Left lung (tissue), 4 donors: ENCODE measurements at regions not wholly inside any gene's neighbourhood (a gene's known extent, or its start where the extent isn't known, plus 50 kb on each side); places are given as distances from the start of the nearest gene placed in this dataset.
A peak's percentile ranks its signal among the peaks of the same experiment; 100 is the strongest.

Source experiments
- ATAC-seq: fragments of 200-7000 bp; cut with Tn5 transposase; one replicate; pipeline ENCODE4 v1.9.1; 2020; ENCODE audit warnings: moderate library complexity
- DNase-seq, 4 donors: peaks; one replicate each; pipeline ENCODE4 v3.0.0-alpha.2; 2013 to 2020
- H3K27ac ChIP-seq, 2 donors: fragments of 200-600 bp; sonication (generic) in 1 of 2; one replicate each; pipeline versions ENCODE4 v1.5.0 to v1.8.0; 2020 to 2021
- H3K27me3 ChIP-seq, 2 donors: fragments of 200-600 bp; sonication (generic) in 1 of 2; one replicate each; pipeline versions ENCODE4 v1.5.0 to v1.8.0; 2020 to 2021
- H3K36me3 ChIP-seq, 2 donors: fragments of 200-600 bp; sonication (generic) in 1 of 2; one replicate each; pipeline versions ENCODE4 v1.5.0 to v1.8.0; 2020 to 2021
- H3K4me1 ChIP-seq, 2 donors: fragments of 200-600 bp; one replicate each; pipeline ENCODE4 v1.8.0; 2021
- H3K4me3 ChIP-seq, 2 donors: fragments of 200-600 bp; sonication (generic) in 1 of 2; one replicate each; pipeline versions ENCODE4 v1.5.0 to v1.8.0; 2020 to 2021; ENCODE audit warnings: mild to moderate bottlenecking in 1 of 2
- H3K9me3 ChIP-seq, 2 donors: fragments of 200-600 bp; sonication (generic) in 1 of 2; one replicate each; pipeline versions ENCODE4 v1.5.0 to v1.8.0; 2020 to 2021
- intact Hi-C, 2 donors: fragments of 100-400 bp; cut with DNase I; formaldehyde crosslinking; loops; one replicate each; pipeline versions ENCODE4 v1.11.2 to v1.14.2; 2022
- TF ChIP-seq, protein P1 (sequence below), 2 donors: fragments of 200-600 bp; sonication (generic) in 1 of 2; IDR thresholded peaks; one replicate each; pipeline versions ENCODE4 v1.5.0 to v1.8.0; 2021; ENCODE audit warnings: antibody characterized with exemption in 2 of 2
- donor health status: DM: no; HTN: yes; CAD: no.
- donor health status: DM: no; HTN: no; CAD: no.

DNA sequence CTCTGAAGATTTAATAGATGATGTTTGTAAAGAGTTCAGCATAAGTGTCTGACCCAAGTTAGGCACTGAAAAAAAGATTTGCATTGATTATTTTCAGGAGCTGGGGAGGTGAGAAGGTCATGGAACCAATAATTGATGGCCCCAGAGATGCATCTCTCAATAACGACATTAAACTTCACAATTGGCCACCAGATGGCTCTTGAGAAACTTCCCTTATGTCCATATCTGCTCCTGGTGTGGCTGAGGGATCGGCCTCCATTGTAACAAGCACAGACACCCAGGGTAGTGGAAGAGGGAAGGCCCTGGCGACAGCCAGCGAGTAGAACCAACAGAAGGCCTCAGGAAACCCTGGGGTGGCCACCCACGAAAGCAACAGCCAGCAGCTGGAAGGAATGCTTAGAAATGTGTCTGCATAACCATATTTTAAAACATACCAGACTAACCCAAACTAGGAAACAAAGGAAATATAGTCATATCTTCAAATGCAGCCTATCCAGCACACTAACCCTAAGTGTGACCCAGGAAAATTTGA is 536.7 kb downstream of the SOX2 start:
- intact Hi-C loops: no loop called here
- ATAC-seq (no peak), DNase-seq (no peak)
- H3K9me3 ChIP-seq: no peaks in the 10 kb centered on the region
- H3K27me3 ChIP-seq: no peaks in the 10 kb centered on the region
- TF ChIP-seq, protein P1, sequence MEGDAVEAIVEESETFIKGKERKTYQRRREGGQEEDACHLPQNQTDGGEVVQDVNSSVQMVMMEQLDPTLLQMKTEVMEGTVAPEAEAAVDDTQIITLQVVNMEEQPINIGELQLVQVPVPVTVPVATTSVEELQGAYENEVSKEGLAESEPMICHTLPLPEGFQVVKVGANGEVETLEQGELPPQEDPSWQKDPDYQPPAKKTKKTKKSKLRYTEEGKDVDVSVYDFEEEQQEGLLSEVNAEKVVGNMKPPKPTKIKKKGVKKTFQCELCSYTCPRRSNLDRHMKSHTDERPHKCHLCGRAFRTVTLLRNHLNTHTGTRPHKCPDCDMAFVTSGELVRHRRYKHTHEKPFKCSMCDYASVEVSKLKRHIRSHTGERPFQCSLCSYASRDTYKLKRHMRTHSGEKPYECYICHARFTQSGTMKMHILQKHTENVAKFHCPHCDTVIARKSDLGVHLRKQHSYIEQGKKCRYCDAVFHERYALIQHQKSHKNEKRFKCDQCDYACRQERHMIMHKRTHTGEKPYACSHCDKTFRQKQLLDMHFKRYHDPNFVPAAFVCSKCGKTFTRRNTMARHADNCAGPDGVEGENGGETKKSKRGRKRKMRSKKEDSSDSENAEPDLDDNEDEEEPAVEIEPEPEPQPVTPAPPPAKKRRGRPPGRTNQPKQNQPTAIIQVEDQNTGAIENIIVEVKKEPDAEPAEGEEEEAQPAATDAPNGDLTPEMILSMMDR (IDR thresholded peaks at IDR 0.05): no peak
- no peak overlapping the region for H3K4me3 ChIP-seq
- H3K36me3 ChIP-seq: no peaks in the 10 kb centered on the region
- no peak overlapping the region for H3K27ac ChIP-seq
- no peaks in the 10 kb centered on the region for H3K4me1 ChIP-seq

GRCh38 chr3:182252802-182253201 is 540.5 kb upstream of the ATP11B start:
- Histone ChIP-seq H3K27ac (no peak overlapping the region), H3K9me3 (no peaks in the 10 kb centered on the region), H3K36me3 (no peaks in the 10 kb centered on the region), H3K4me3 (no peak overlapping the region), H3K27me3 (peaks cover 3 to 11% of the 10 kb centered on the region in 2 donors), H3K4me1 (no peaks in the 10 kb centered on the region)
- ATAC-seq (no peak), DNase-seq (no peak)
- intact Hi-C loops: no loop called here
- TF ChIP-seq, protein P1 (IDR thresholded peaks at IDR 0.05): no peak

DNA sequence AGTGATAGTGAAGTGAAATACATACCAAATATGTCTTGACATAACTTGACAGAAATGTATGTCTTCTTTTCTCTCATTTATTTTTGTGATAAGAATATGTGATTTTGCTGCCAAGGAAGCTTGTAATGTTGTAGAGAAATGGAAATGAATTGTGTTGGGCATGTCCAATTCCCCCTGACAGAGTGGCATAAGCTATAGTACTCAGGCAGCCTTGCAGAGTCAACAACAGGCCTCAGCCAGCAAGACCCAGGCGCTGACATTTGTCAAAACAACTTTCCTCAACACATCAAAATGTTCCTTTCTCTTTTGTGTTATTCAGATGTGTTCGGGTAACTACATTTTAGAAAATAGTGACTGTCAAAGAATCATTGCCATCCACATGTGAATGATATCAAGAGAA is 538.1 kb upstream of the ATP11B start:
- Histone ChIP-seq H3K36me3 (no peaks in the 10 kb centered on the region), H3K27ac (no peak overlapping the region), H3K4me3 (no peak overlapping the region), H3K9me3 (no peaks in the 10 kb centered on the region), H3K4me1 (no peaks in the 10 kb centered on the region), H3K27me3 (peaks cover 3 to 26% of the 10 kb centered on the region in 2 donors)
- DNase-seq (no peak), ATAC-seq (no peak)
- intact Hi-C loops: no loop called here
- TF ChIP-seq, protein P1 (IDR thresholded peaks at IDR 0.05): no peak

- Histone ChIP-seq H3K9me3 (no peaks in the 10 kb centered on the region), H3K27ac (no peak overlapping the region), H3K27me3 (peaks cover 7 to 30% of the 10 kb centered on the region in 2 donors), H3K36me3 (no peaks in the 10 kb centered on the region), H3K4me3 (no peak overlapping the region), H3K4me1 (no peaks in the 10 kb centered on the region)
- ATAC-seq (no peak), DNase-seq (no peak)
- TF ChIP-seq, protein P1 (IDR thresholded peaks at IDR 0.05): no peak
- intact Hi-C loops: no loop called here
These were observed 535.9 kb upstream of the ATP11B start for GRCh38 chr3:182257361-182257760.

- Histone ChIP-seq H3K4me1 (no peaks in the 10 kb centered on the region), H3K9me3 (no peaks in the 10 kb centered on the region), H3K27me3 (peaks cover 7 to 30% of the 10 kb centered on the region in 2 donors), H3K4me3 (no peak overlapping the region), H3K27ac (no peak overlapping the region), H3K36me3 (no peaks in the 10 kb centered on the region)
- ATAC-seq: peak; percentile 80
- intact Hi-C loops: no loop called here
- TF ChIP-seq, protein P1 (IDR thresholded peaks at IDR 0.05): peak in 1 of 2 donors; percentile 46
- DNase-seq: peak in 2 of 4 donors; percentile 18 to 64
These were observed 534.6 kb upstream of the ATP11B start for GRCh38 chr3:182258538-182259177.
